ENCODE measurements at regions not wholly inside any gene's neighbourhood (a gene's known extent, or its start where the extent isn't known, plus 50 kb on each side); places are given as distances from the start of the nearest gene placed in this dataset.

DNA sequence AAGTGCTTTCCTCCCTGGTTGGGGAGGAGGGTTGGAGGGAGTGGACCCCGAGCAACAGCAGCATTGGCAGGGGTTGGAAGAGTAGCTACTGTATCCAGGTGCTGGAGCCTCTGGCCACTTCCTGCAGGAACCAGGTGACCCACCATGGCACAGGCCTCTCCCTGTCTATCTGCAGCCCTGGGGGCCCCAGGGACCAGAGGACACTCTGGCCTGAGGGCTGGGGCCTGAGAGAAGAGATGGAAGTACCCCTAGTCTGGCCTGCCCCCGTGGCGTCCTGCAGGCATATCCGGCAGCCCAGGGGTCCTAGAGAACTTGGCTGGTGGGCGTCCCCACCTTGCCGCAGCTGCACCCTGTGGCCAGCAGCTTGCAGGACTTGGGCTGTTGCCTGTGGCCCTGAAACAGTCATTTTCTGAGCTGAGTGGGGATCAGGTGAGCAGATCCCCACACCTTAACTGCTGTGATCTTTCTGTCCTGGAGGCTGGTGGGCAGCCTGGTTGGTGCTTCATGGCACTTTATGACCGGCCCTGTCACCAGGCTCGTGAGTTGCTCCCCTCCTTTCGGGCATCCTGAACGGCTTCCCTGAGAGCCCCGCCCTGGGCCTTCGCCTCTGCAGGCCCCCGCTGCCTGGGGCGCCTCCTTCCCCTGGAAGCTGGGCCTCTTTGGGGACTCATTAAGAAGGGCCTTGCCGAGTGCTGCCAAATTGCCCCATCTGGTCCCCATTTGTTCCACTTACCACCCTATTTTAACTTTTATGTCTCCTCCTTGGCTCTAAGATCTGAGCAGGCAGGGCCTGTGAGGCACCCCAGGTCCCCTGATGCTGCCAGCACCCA is 298.6 kb downstream of the SEC14L1 start:
- DNase-seq (peak in 1 of 2 donors; percentile 46), ATAC-seq (ENCODE audit: low FRiP score in 2 of 2) (no peak)
- no peaks in the 10 kb centered on the region for H3K27me3 ChIP-seq
- no peaks in the 10 kb centered on the region for H3K9me3 ChIP-seq
- peaks cover 83 to 98% (median 92%) of the 10 kb centered on the region in 4 donors for H3K4me1 ChIP-seq
- TF ChIP-seq CTCF (IDR thresholded peaks at IDR 0.05) (no peak), EP300 (IDR thresholded peaks at IDR 0.05) (no peak), POLR2A (IDR thresholded peaks at IDR 0.05) (no peak), POLR2AphosphoS5 (IDR thresholded peaks at IDR 0.05) (no peak)
- WGBS, 2 donors: 32 to 53% methylated on average over 9 to 15 of the region's 15 CpGs
- H3K4me3 ChIP-seq: no peak overlapping the region
- H3K36me3 ChIP-seq: no peaks in the 10 kb centered on the region
- H3K27ac ChIP-seq: peak overlapping the region in 3 of 4 donors; percentile 78 to 83 (median 81)

DNA sequence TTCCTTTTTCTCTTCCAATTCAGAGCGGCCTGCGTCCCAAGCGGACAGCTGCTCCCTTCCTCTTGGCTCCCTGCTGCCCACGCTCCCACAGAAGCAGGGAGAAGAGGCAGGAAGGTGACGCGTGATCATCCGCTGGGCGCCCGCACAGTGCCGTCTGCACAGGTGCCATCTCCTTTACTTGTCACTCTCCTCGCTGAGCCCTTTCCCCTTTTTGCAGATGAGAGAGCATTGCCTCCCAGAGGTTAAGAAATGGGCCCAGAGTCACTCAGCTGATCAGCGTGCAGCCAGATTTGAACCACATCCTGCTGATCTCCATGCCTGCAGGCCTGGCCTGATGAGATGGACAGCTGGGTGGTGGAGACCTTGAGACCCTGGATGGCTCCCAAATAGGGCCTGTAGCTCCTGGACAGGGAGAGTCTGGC is 299.8 kb downstream of the SEC14L1 start:
- Histone ChIP-seq H3K4me3 (no peak overlapping the region), H3K4me1 (peaks cover 83 to 98% (median 92%) of the 10 kb centered on the region in 4 donors), H3K27ac (peak overlapping the region; percentile 57 to 83 (median 80)), H3K27me3 (no peaks in the 10 kb centered on the region), H3K9me3 (no peaks in the 10 kb centered on the region), H3K36me3 (no peaks in the 10 kb centered on the region)
- whole genome bisulfite sequencing, 2 donors: 60 to 64% methylated on average over 9 to 12 of the region's 12 CpGs
- ATAC-seq (ENCODE audit: low FRiP score in 2 of 2): no peak
- TF ChIP-seq CTCF (IDR thresholded peaks at IDR 0.05): no peak
- TF ChIP-seq POLR2A (IDR thresholded peaks at IDR 0.05): no peak
- DNase-seq: peak in 1 of 2 donors; percentile 73

DNA sequence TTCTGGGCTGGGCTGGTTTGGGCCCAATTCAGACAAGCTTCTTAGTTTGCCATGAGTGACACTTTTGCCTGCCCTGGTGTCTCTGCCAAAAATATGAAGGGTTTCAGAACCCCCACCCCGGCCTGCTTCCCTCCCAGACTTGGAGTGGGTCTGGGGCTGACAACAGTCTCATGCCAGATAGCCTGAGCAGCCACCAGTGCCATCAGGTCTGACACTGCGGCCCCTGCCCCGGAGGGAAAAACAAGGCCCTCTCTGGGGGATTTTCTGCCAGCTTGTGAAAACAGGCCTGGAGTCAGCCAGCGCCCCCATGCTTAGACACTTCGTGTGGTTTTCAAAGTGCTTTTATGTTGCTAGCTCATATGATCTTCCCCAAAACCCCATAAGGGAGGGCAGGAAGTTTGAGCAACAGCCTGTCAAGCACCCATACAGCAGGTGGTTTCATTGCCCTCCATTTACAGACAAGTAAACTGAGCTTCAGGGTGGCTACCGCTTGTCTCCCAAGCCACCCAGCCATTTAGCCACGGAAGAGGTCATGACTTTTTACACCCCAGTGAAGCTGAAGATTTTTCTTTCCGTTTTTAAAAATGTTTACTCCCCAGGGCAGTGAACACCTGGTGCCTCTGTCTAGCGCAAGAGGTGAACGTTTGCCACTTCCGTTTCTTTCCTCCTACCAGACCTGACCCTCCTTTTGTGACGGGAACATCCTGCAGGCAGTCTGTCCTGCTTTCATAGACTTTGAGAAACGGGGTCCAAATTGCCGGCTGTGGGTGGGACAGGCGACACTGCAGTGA is 300.6 kb downstream of the SEC14L1 start:
- no peak for ATAC-seq (ENCODE audit: low FRiP score in 2 of 2)
- no peak overlapping the region for H3K4me3 ChIP-seq
- TF ChIP-seq EP300 (IDR thresholded peaks at IDR 0.05) (no peak), CTCF (IDR thresholded peaks at IDR 0.05) (no peak), POLR2AphosphoS5 (IDR thresholded peaks at IDR 0.05) (no peak), POLR2A (IDR thresholded peaks at IDR 0.05) (no peak)
- peak overlapping the region; percentile 57 to 83 (median 80) for H3K27ac ChIP-seq
- no peaks in the 10 kb centered on the region for H3K9me3 ChIP-seq
- peaks cover 82 to 98% (median 92%) of the 10 kb centered on the region in 4 donors for H3K4me1 ChIP-seq
- 40 to 61% methylated on average over 15 of the region's 15 CpGs for WGBS, 2 donors
- no peaks in the 10 kb centered on the region for H3K27me3 ChIP-seq
- H3K36me3 ChIP-seq: no peaks in the 10 kb centered on the region
- no peak for DNase-seq

GRCh38 chr17:77441940-77442339 is 301.2 kb downstream of the SEC14L1 start:
- no peaks in the 10 kb centered on the region for H3K9me3 ChIP-seq
- H3K27ac ChIP-seq: peak overlapping the region in 3 of 4 donors; percentile 78 to 83 (median 81)
- no peak for ATAC-seq (ENCODE audit: low FRiP score in 2 of 2)
- no peaks in the 10 kb centered on the region for H3K27me3 ChIP-seq
- no peak overlapping the region for H3K4me3 ChIP-seq
- H3K4me1 ChIP-seq: peaks cover 82 to 98% (median 92%) of the 10 kb centered on the region in 4 donors
- WGBS, 2 donors: 91 to 93% methylated on average over 11 of the region's 11 CpGs
- TF ChIP-seq EP300 (IDR thresholded peaks at IDR 0.05) (no peak), CTCF (IDR thresholded peaks at IDR 0.05) (no peak), POLR2A (IDR thresholded peaks at IDR 0.05) (no peak)
- no peaks in the 10 kb centered on the region for H3K36me3 ChIP-seq
- DNase-seq: no peak

All from upper lobe of left lung (tissue), 6 donors.